ENCODE measurements at regions not wholly inside any gene's neighbourhood (a gene's known extent, or its start where the extent isn't known, plus 50 kb on each side); places are given as distances from the start of the nearest gene placed in this dataset.

- Histone ChIP-seq H3K79me2 (ENCODE audit: insufficient read depth, low read length) (no peaks in the 10 kb centered on the region), H3K4me3 (replicated peaks in 1 of 3; ENCODE audit: insufficient read depth in 1 of 3, low read depth in 2 of 3, low read length in 3 of 3) (no peak overlapping the region), H3K27me3 (ENCODE audit: control insufficient read depth in 1 of 2, insufficient read depth in 2 of 2, low read length in 2 of 2) (peaks cover 2 to 18% of the 10 kb centered on the region in 2 experiments; a peak in 4 of 5 replicates), H3K9me3 (ENCODE audit: low read length) (no peaks in the 10 kb centered on the region), H4K20me1 (ENCODE audit: insufficient read depth, low read length) (no peaks in the 10 kb centered on the region), H3K9ac (ENCODE audit: insufficient read depth, low read depth, low read length) (no peak overlapping the region), H2AFZ (ENCODE audit: low read length) (no peak overlapping the region), H3K27ac (ENCODE audit: extremely low read length, insufficient read depth, low read length) (no peak overlapping the region), H3K36me3 (replicated peaks in 1 of 2; ENCODE audit: control insufficient read depth in 1 of 2, insufficient read depth in 2 of 2, low read length in 2 of 2) (no peaks in the 10 kb centered on the region), H3K4me1 (ENCODE audit: insufficient read depth, low read length) (no peaks in the 10 kb centered on the region), H3K4me2 (ENCODE audit: low read depth, low read length) (no peak overlapping the region)
- ChIA-PET CTCF (ENCODE audit: low intra/inter-chr PET ratio, low total read pairs) (no interaction called here), POLR2A (no interaction called here)
- no peak for DNase-seq (ENCODE audit: low spot score)
- no peak for FAIRE-seq
- intact Hi-C loops (cut with micrococcal nuclease; ENCODE audit: unreplicated experiment): no loop called here
- TF ChIP-seq MNT (IDR thresholded peaks at IDR 0.05) (peak; percentile 63), HBP1 (CRISPR knock-in tag; IDR thresholded peaks at IDR 0.05; ENCODE audit: low read depth) (no peak), ZNF614 (CRISPR knock-in tag; IDR thresholded peaks at IDR 0.05; ENCODE audit: borderline replicate concordance) (no peak)
- in situ Hi-C loops (cut with HindIII; ENCODE audit: extremely low pct_ligation_motif_present, low pct_unique_long_range_greater_than_20kb): no loop called here
- whole genome bisulfite sequencing (ENCODE audit: low lambda C conversion rate): 51% methylated on average over 17 of the region's 25 CpGs
- ATAC-seq: peak; percentile 33; the same call in 1 of the 3 replicates
- no TSS peak for BruUV-seq (replicated peaks)
Measured at GRCh38 chr11:134664447-134665187, 252.6 kb upstream of the B3GAT1 start.
